Smooth muscle cell (in vitro differentiated cells): ENCODE measurements at regions not wholly inside any gene's neighbourhood (a gene's known extent, or its start where the extent isn't known, plus 50 kb on each side); places are given as distances from the start of the nearest gene placed in this dataset.

ENCODE experiments used
- DNase-seq: peaks from one replicate; lab custom pipeline; 2025; ENCODE audit not compliant: unreplicated experiment; lab: John Stamatoyannopoulos, UW
- H2AFZ ChIP-seq: fragments of 200-600 bp; sonication (generic); 2 replicates; pipeline ENCODE4 v1.6.0; 2016; ENCODE audit warnings: antibody characterized with exemption, low read depth, mild to moderate bottlenecking
- H3F3A ChIP-seq: fragments of 200-600 bp; sonication (generic); 2 replicates; pipeline ENCODE4 v1.6.0; 2017; ENCODE audit warnings: antibody characterized with exemption, low read depth
- H3K27ac ChIP-seq: fragments of 200-600 bp; sonication (generic); 2 replicates; pipeline ENCODE4 v1.5.1; 2016; ENCODE audit warnings: low read depth, mild to moderate bottlenecking
- H3K27me3 ChIP-seq: fragments of 200-600 bp; sonication (generic); 2 replicates; pipeline ENCODE4 v1.6.1; 2016; ENCODE audit warnings: low read depth, mild to moderate bottlenecking
- H3K36me3 ChIP-seq: fragments of 200-600 bp; sonication (generic); 2 replicates; pipeline ENCODE4 v1.5.1; 2016; ENCODE audit warnings: low read depth
- H3K4me1 ChIP-seq: fragments of 200-600 bp; sonication (generic); 2 replicates; pipeline ENCODE4 v1.5.1; 2016; ENCODE audit warnings: low read depth
- H3K4me2 ChIP-seq: fragments of 200-600 bp; sonication (generic); 2 replicates; pipeline ENCODE4 v1.6.0; 2016; ENCODE audit warnings: mild to moderate bottlenecking
- H3K4me3 ChIP-seq: fragments of 200-600 bp; sonication (generic); 2 replicates; pipeline ENCODE4 v1.5.1; 2016; ENCODE audit warnings: mild to moderate bottlenecking
- H3K79me2 ChIP-seq: fragments of 200-600 bp; sonication (generic); 2 replicates; pipeline ENCODE4 v1.6.0; 2016; ENCODE audit warnings: low read depth, mild to moderate bottlenecking
- H3K9ac ChIP-seq: fragments of 200-600 bp; sonication (generic); 2 replicates; pipeline ENCODE4 v1.6.0; 2016; ENCODE audit warnings: low read depth
- H3K9me3 ChIP-seq: fragments of 200-600 bp; sonication (generic); replicated peaks from 2 replicates; pipeline ENCODE4 v1.5.1; 2016; ENCODE audit warnings: low read depth
- H4K20me1 ChIP-seq: fragments of 200-600 bp; sonication (generic); 2 replicates; pipeline ENCODE4 v1.6.0; 2016; ENCODE audit warnings: low read depth
- CTCF ChIP-seq: fragments of 200-600 bp; sonication (generic); IDR thresholded peaks from 2 replicates; pipeline ENCODE4 v1.5.1; 2017; ENCODE audit warnings: borderline replicate concordance, mild to moderate bottlenecking, antibody characterized with exemption; ENCODE audit not compliant: insufficient read depth, poor library complexity, severe bottlenecking
- WGBS: methylation state at CpG from one replicate; pipeline ENCODE4 v1.1.7; 2016; ENCODE audit warnings: low lambda C conversion rate; 5-methylcytosine and 5-hydroxymethylcytosine counted together

- H3K9me3 ChIP-seq = no peaks in the 10 kb centered on the region
- no peak for TF ChIP-seq CTCF
- H2AFZ ChIP-seq = no peak overlapping the region
- no peaks in the 10 kb centered on the region for H3K79me2 ChIP-seq
- no peak overlapping the region for H3K27ac ChIP-seq
- H3K4me2 ChIP-seq = no peak overlapping the region
- no peak for DNase-seq
- H3K36me3 ChIP-seq = no peaks in the 10 kb centered on the region
- no peaks in the 10 kb centered on the region for H3F3A ChIP-seq
- no peak overlapping the region for H3K4me3 ChIP-seq
- no peak overlapping the region for H3K9ac ChIP-seq
- H3K27me3 ChIP-seq = no peaks in the 10 kb centered on the region
- 51% methylated on average over 9 of the region's 9 CpGs for WGBS
- peaks cover 16% of the 10 kb centered on the region for H3K4me1 ChIP-seq
- no peaks in the 10 kb centered on the region for H4K20me1 ChIP-seq
Observed at GRCh38 chr2:66322506-66323260, 112.2 kb upstream of the MEIS1 start.

- Histone ChIP-seq H3K27me3 (no peaks in the 10 kb centered on the region), H3K9ac (no peak overlapping the region), H3K4me3 (no peak overlapping the region), H3K4me1 (peaks cover 20% of the 10 kb centered on the region), H3K36me3 (no peaks in the 10 kb centered on the region), H2AFZ (no peak overlapping the region), H3K79me2 (no peaks in the 10 kb centered on the region), H4K20me1 (no peaks in the 10 kb centered on the region), H3K9me3 (no peaks in the 10 kb centered on the region), H3K4me2 (no peak overlapping the region), H3F3A (no peaks in the 10 kb centered on the region), H3K27ac (no peak overlapping the region)
- DNase-seq = no peak
- no peak for TF ChIP-seq CTCF
- 70% methylated on average over 3 of the region's 3 CpGs for WGBS
Observed at GRCh38 chr2:66318009-66318561, 116.8 kb upstream of the MEIS1 start.

GRCh38 chr2:66317268-66317890, 117.5 kb upstream of the MEIS1 start:
- Histone ChIP-seq H3K4me3 (no peak overlapping the region), H3K36me3 (no peaks in the 10 kb centered on the region)
- WGBS = 63% methylated on average over 4 of the region's 4 CpGs

More at GRCh38 chr2:66317268-66317890, 117.5 kb upstream of the MEIS1 start:
- peaks cover 16% of the 10 kb centered on the region for H3K4me1 ChIP-seq
- H3K9me3 ChIP-seq = no peaks in the 10 kb centered on the region
- no peak overlapping the region for H3K9ac ChIP-seq
- H3K27ac ChIP-seq = no peak overlapping the region
- no peaks in the 10 kb centered on the region for H3F3A ChIP-seq
- H3K4me2 ChIP-seq = no peak overlapping the region
- TF ChIP-seq CTCF = no peak
- no peak for DNase-seq
- no peaks in the 10 kb centered on the region for H3K27me3 ChIP-seq
- no peaks in the 10 kb centered on the region for H3K79me2 ChIP-seq
- no peak overlapping the region for H2AFZ ChIP-seq
- H4K20me1 ChIP-seq = no peaks in the 10 kb centered on the region
